GM12878 (cell line): ENCODE measurements at regions not wholly inside any gene's neighbourhood (a gene's known extent, or its start where the extent isn't known, plus 50 kb on each side); places are given as distances from the start of the nearest gene placed in this dataset.

ENCODE experiments used
- ATAC-seq: fragments of 200-7000 bp; cut with Tn5 transposase; 3 replicates; pipeline ENCODE4 v1.9.1; 2020; ENCODE audit warnings: mild to moderate bottlenecking, moderate library complexity
- BruUV-seq: library from RNA; stranded (reverse); fragments of 400-500 nt; replicated peaks from 2 replicates; lab custom pipeline; 2021; lab: Mats Ljungman, UMichigan
- CTCF ChIA-PET: fragments of 300-600 bp; sonication (Branson Sonifier 250); formaldehyde crosslinking; extraction: SDS; loops from one replicate; lab custom pipeline; 2021; ENCODE audit warnings: inconsistent platforms; lab: Yijun Ruan, JAX
- POLR2A ChIA-PET: fragments of 350-600 bp; formaldehyde crosslinking; extraction: SDS; loops from one replicate; lab custom pipeline; 2021; ENCODE audit warnings: inconsistent platforms; lab: Charles Lee
- RAD21 ChIA-PET: fragments of 300-600 bp; sonication (Branson Sonifier 250); formaldehyde crosslinking; loops from one replicate; lab custom pipeline; 2023; ENCODE audit warnings: antibody characterized with exemption; ENCODE audit not compliant: unreplicated experiment; lab: Charles Lee
- SMC1A ChIA-PET: fragments of 300-600 bp; sonication (Branson Sonifier 250); formaldehyde crosslinking; loops from one replicate; lab custom pipeline; 2023; ENCODE audit not compliant: unreplicated experiment, uncharacterized antibody; lab: Charles Lee
- DNase-seq: peaks from one replicate; pipeline ENCODE4 v3.0.0-alpha.2; 2011; ENCODE audit warnings: low read depth, low spot score
- FAIRE-seq: peaks from 3 replicates; lab custom pipeline; 2011; peaks lifted over from hg19 to GRCh38; lab: Jason Lieb, UNC
- H2AFZ ChIP-seq: 2 replicates; pipeline ENCODE4 v1.6.0; 2011; ENCODE audit warnings: low read depth, low read length, control low read depth; ENCODE audit not compliant: control insufficient read depth
- H3K27ac ChIP-seq: 2 replicates; pipeline ENCODE4 v1.5.1; 2011; ENCODE audit warnings: control low read depth; ENCODE audit not compliant: control insufficient read depth, insufficient read depth
- H3K27me3 ChIP-seq, 2 experiments: replicated peaks in 1 of 2; 2 replicates each; pipeline versions ENCODE4 v1.6.0 to v1.6.1; 2011; ENCODE audit warnings: low read length in 1 of 2; ENCODE audit not compliant: control insufficient read depth in 2 of 2, insufficient read depth in 2 of 2
- H3K36me3 ChIP-seq, 2 experiments: 2 replicates each; pipeline ENCODE4 v1.5.1; 2011; ENCODE audit warnings: low read length in 1 of 2; ENCODE audit not compliant: control insufficient read depth in 2 of 2, insufficient read depth in 2 of 2
- H3K4me1 ChIP-seq: 2 replicates; pipeline ENCODE4 v1.6.1; 2011; ENCODE audit warnings: mild to moderate bottlenecking, low read length, moderate library complexity, mixed read lengths; ENCODE audit not compliant: control insufficient read depth, insufficient read depth
- H3K4me2 ChIP-seq: 2 replicates; pipeline ENCODE4 v1.6.0; 2011; ENCODE audit warnings: control low read depth; ENCODE audit not compliant: control insufficient read depth, insufficient read depth
- H3K4me3 ChIP-seq: fragments of 200-600 bp; sonication (generic); 2 replicates; pipeline ENCODE4 v1.5.1; 2016
- H3K79me2 ChIP-seq: 2 replicates; pipeline ENCODE4 v1.6.0; 2011; ENCODE audit warnings: low read length; ENCODE audit not compliant: control insufficient read depth, insufficient read depth
- H3K9ac ChIP-seq: 2 replicates; pipeline ENCODE4 v1.8.0; 2011; ENCODE audit warnings: low read length, control low read depth, mixed read lengths; ENCODE audit not compliant: control insufficient read depth, insufficient read depth
- H3K9me3 ChIP-seq: replicated peaks from 3 replicates; pipeline ENCODE4 v1.5.1; 2011; ENCODE audit warnings: mild to moderate bottlenecking, low read length; ENCODE audit not compliant: control insufficient read depth, insufficient read depth
- H4K20me1 ChIP-seq: 2 replicates; pipeline ENCODE4 v1.6.0; 2011; ENCODE audit not compliant: control insufficient read depth, insufficient read depth
- ATF3 ChIP-seq: IDR thresholded peaks from 2 replicates; pipeline ENCODE4 v1.6.1; 2011; ENCODE audit warnings: low read depth, mild to moderate bottlenecking, low read length, moderate library complexity, borderline replicate concordance; ENCODE audit errors: extremely low read depth
- CTCF ChIP-seq, 3 experiments: IDR thresholded peaks in 2 of 3; conservative IDR thresholded peaks in 1 of 3; 2 replicates each; pipeline ENCODE4 v1.5.1; 2011; ENCODE audit warnings: low read depth in 3 of 3, low read length in 3 of 3, mild to moderate bottlenecking in 3 of 3, control low read depth in 2 of 3, moderate library complexity in 2 of 3, inconsistent platforms in 1 of 3, mixed read lengths in 1 of 3; ENCODE audit not compliant: control insufficient read depth in 2 of 3, insufficient read depth in 1 of 3; ENCODE audit errors: extremely low read depth in 1 of 3
- GATAD2B ChIP-seq: fragments of 450-650 bp; conservative IDR thresholded peaks from 2 replicates; pipeline ENCODE4 v1.6.1; 2017; ENCODE audit warnings: low read depth, mild to moderate bottlenecking, moderate library complexity
- IKZF1 ChIP-seq: fragments of 450-650 bp; conservative IDR thresholded peaks from 2 replicates; pipeline ENCODE4 v1.6.1; 2017; ENCODE audit warnings: antibody characterized with exemption, mild to moderate bottlenecking
- MEF2B ChIP-seq: fragments of 450-650 bp; IDR thresholded peaks from 2 replicates; pipeline ENCODE4 v1.6.1; 2018; ENCODE audit warnings: mild to moderate bottlenecking, moderate library complexity; ENCODE audit not compliant: partially characterized antibody, poor library complexity, severe bottlenecking
- MTA2 ChIP-seq: fragments of 450-650 bp; IDR thresholded peaks from 2 replicates; pipeline ENCODE4 v1.6.1; 2016; ENCODE audit warnings: low read depth, mild to moderate bottlenecking, moderate library complexity
- NFIC ChIP-seq: IDR thresholded peaks from 2 replicates; pipeline ENCODE4 v1.6.1; 2012; ENCODE audit warnings: low read depth, mild to moderate bottlenecking, inconsistent platforms, low read length, moderate library complexity
- PAX8 ChIP-seq: fragments of 450-650 bp; IDR thresholded peaks from 2 replicates; pipeline ENCODE4 v1.6.1; 2017; ENCODE audit warnings: mild to moderate bottlenecking, moderate library complexity
- RAD21 ChIP-seq: IDR thresholded peaks from 2 replicates; pipeline ENCODE4 v1.6.1; 2011; ENCODE audit warnings: mild to moderate bottlenecking, low read depth, low read length, moderate library complexity; ENCODE audit not compliant: insufficient read depth
- RELB ChIP-seq: fragments of 450-650 bp; IDR thresholded peaks from 2 replicates; pipeline ENCODE4 v1.6.1; 2017; ENCODE audit warnings: low read depth, mild to moderate bottlenecking, moderate library complexity
- WRNIP1 ChIP-seq: IDR thresholded peaks from 2 replicates; pipeline ENCODE4 v1.6.1; 2011; ENCODE audit warnings: low read depth, low read length, improper control_type of control experiment, borderline replicate concordance
- ZBTB11 ChIP-seq: fragments of 450-650 bp; formaldehyde crosslinking; IDR thresholded peaks from 2 replicates; pipeline ENCODE4 v1.5.0; 2022; ENCODE audit warnings: mild to moderate bottlenecking, missing genetic modification characterization
- WGBS: methylation state at CpG from one replicate; pipeline ENCODE4 v1.1.6; 2016; ENCODE audit warnings: low lambda C conversion rate; ENCODE audit not compliant: insufficient replicate concordance, insufficient coverage; ENCODE audit errors: missing lambda C conversion rate; 5-methylcytosine and 5-hydroxymethylcytosine counted together
- in situ Hi-C: fragments of 300-500 bp; cut with MboI; formaldehyde crosslinking; loops from 9 replicates; pipeline ENCODE4 v1.14.3; 2018; ENCODE audit warnings: mixed read lengths
- intact Hi-C: fragments of 100-400 bp; cut with micrococcal nuclease; formaldehyde crosslinking; loops from one replicate; pipeline ENCODE4 v1.14.2; 2022; ENCODE audit not compliant: unreplicated experiment
- TF ChIP-seq, protein P1 (sequence below): IDR thresholded peaks from 2 replicates; pipeline ENCODE4 v1.6.1; 2012; ENCODE audit warnings: low read depth, low read length, improper control_type of control experiment

- Histone ChIP-seq H3K27me3 (no peaks in the 10 kb centered on the region), H3K9ac (no peak overlapping the region), H2AFZ (0 out of 2 replicates have a peak overlapping the region, but pooled peaks have one; percentile 12), H3K79me2 (no peaks in the 10 kb centered on the region), H3K9me3 (no peaks in the 10 kb centered on the region), H3K4me1 (peaks cover 8% of the 10 kb centered on the region), H3K4me3 (no peak overlapping the region), H3K4me2 (peak overlapping the region; percentile 60), H3K27ac (no peak overlapping the region), H4K20me1 (no peaks in the 10 kb centered on the region), H3K36me3 (no peaks in the 10 kb centered on the region)
- CTCF ChIA-PET = interaction anchor here (0.5 kb wide), 1 partner anchor 151 kb away, joined by 3 read pairs; no protein-coding TSS in a partner anchor
- WGBS = 2% methylated on average over 4 of the region's 4 CpGs
- DNase-seq (peak; percentile 4), ATAC-seq (peak; percentile 98), FAIRE-seq (peak; percentile 80)
- no TSS peak for BruUV-seq
- in situ Hi-C loops (no loop called here), intact Hi-C loops (no loop called here)
- POLR2A ChIA-PET = no interaction called here
- RAD21 ChIA-PET = interaction anchor here (0.7 kb wide), 1 partner anchor 235 kb away, joined by 3 read pairs; no protein-coding TSS in a partner anchor
- SMC1A ChIA-PET = no interaction called here
- TF ChIP-seq PAX8 (no peak), WRNIP1 (no peak), RELB (0 out of 2 replicates have a peak, but pooled peaks have one; percentile 17), GATAD2B (no peak), ATF3 (no peak), ZBTB11 (CRISPR knock-in tag) (no peak), MEF2B (peak; percentile 17), RAD21 (peak; percentile 34; the same call in 1 of the 2 replicates), NFIC (no peak), MTA2 (peak; percentile 52; the same call in 1 of the 2 replicates), IKZF1 (peak; percentile 59), CTCF (IDR thresholded peaks at IDR 0.05 in 2 of 3, conservative IDR thresholded peaks at IDR 0.05 in 1 of 3; ENCODE audit: control insufficient read depth in 2 of 3, extremely low read depth in 1 of 3, insufficient read depth in 1 of 3, low read depth in 3 of 3, low read length in 3 of 3) (0 out of 6 replicates have a peak, but pooled peaks have one; percentile 4 to 23 (median 6))
- TF ChIP-seq, protein P1, sequence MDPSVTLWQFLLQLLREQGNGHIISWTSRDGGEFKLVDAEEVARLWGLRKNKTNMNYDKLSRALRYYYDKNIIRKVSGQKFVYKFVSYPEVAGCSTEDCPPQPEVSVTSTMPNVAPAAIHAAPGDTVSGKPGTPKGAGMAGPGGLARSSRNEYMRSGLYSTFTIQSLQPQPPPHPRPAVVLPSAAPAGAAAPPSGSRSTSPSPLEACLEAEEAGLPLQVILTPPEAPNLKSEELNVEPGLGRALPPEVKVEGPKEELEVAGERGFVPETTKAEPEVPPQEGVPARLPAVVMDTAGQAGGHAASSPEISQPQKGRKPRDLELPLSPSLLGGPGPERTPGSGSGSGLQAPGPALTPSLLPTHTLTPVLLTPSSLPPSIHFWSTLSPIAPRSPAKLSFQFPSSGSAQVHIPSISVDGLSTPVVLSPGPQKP = no peak
Measured at GRCh38 chr7:73971322-73971703, 56.7 kb upstream of the ELN start.
